Lower leg skin (tissue), 4 donors: ENCODE measurements at regions not wholly inside any gene's neighbourhood (a gene's known extent, or its start where the extent isn't known, plus 50 kb on each side); places are given as distances from the start of the nearest gene placed in this dataset.

Experiments used
- DNase-seq, 2 donors: peaks; one replicate each; pipeline ENCODE4 v3.0.0-alpha.2; 2019; ENCODE audit warnings: low spot score in 2 of 2
- H3K4me3 ChIP-seq: fragments of 200-600 bp; sonication (generic); 2 replicates; pipeline ENCODE4 v1.5.1; 2017; ENCODE audit warnings: mild to moderate bottlenecking, low read depth; ENCODE audit not compliant: poor library complexity, severe bottlenecking
- POLR2A ChIP-seq, 2 donors: fragments of 450-650 bp; IDR thresholded peaks; one replicate each; pipeline ENCODE4 v1.6.1; 2016 to 2017; ENCODE audit warnings: antibody characterized with exemption in 2 of 2, mild to moderate bottlenecking in 1 of 2, moderate library complexity in 1 of 2
- WGBS, 2 donors: methylation state at CpG; one replicate each; pipeline ENCODE4 v1.1.5; 2018; 5-methylcytosine and 5-hydroxymethylcytosine counted together
- intact Hi-C: fragments of 100-400 bp; cut with DNase I; formaldehyde crosslinking; loops from one replicate; pipeline ENCODE4 v1.15.0; 2023; ENCODE audit warnings: low total_unique reads
- TF ChIP-seq, protein P1 (sequence below), 3 donors: fragments of 450-650 bp; IDR thresholded peaks; one replicate each; pipeline ENCODE4 v1.5.1; 2016; ENCODE audit warnings: antibody characterized with exemption in 3 of 3, mild to moderate bottlenecking in 3 of 3, moderate library complexity in 2 of 3

DNA sequence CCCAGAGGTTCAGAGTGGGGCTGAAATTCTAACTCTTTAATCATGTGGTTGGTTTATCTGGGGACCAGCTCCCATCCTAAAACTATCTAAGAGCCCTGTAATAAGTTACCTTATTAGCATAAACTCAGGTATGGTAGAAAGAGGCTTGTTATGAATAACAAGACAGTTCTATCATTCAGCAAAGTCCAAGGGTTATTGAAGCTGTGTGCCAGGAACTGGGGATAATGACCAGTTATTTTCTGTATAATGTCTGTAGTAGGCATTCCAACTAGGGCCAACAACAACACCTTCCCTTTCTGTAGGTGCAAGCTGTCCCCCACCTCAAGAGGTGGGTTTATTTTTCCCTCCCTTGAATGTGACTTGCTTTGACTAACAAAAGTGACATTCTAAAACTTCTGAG, 170.1 kb downstream of the CD83 start:
- intact Hi-C loops = no loop called here
- no peak for DNase-seq

DNA sequence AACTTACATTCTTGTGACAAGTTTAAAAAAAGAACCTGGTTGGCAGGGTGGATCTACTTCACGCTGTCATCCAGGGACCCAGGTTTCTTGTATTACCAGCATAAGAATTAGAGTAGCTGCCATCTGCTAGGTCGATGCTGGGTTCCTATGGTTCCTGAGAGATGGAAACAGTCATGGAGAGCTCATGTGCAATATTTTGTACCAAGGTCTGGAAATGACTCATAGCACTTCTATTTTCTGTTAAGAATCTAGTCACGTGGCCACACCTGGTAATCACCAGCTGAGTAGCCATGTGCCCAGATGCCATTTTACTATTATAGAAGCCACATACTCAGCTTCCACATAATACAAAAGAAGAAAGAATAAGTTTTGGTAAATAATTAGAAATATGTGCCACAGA, 171.3 kb downstream of the CD83 start:
- H3K4me3 ChIP-seq = no peak overlapping the region
- no peak for DNase-seq
- WGBS, 2 donors = 88 to 93% methylated on average over 3 of the region's 3 CpGs
- TF ChIP-seq, protein P1, sequence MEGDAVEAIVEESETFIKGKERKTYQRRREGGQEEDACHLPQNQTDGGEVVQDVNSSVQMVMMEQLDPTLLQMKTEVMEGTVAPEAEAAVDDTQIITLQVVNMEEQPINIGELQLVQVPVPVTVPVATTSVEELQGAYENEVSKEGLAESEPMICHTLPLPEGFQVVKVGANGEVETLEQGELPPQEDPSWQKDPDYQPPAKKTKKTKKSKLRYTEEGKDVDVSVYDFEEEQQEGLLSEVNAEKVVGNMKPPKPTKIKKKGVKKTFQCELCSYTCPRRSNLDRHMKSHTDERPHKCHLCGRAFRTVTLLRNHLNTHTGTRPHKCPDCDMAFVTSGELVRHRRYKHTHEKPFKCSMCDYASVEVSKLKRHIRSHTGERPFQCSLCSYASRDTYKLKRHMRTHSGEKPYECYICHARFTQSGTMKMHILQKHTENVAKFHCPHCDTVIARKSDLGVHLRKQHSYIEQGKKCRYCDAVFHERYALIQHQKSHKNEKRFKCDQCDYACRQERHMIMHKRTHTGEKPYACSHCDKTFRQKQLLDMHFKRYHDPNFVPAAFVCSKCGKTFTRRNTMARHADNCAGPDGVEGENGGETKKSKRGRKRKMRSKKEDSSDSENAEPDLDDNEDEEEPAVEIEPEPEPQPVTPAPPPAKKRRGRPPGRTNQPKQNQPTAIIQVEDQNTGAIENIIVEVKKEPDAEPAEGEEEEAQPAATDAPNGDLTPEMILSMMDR (IDR thresholded peaks at IDR 0.05) = no peak
- TF ChIP-seq POLR2A (IDR thresholded peaks at IDR 0.05) = no peak
- intact Hi-C loops = no loop called here

More for the DNA sequence above, 170.1 kb downstream of the CD83 start:
- TF ChIP-seq, protein P1 (IDR thresholded peaks at IDR 0.05) = no peak
- no peak for TF ChIP-seq POLR2A (IDR thresholded peaks at IDR 0.05)
- H3K4me3 ChIP-seq = no peak overlapping the region

DNA sequence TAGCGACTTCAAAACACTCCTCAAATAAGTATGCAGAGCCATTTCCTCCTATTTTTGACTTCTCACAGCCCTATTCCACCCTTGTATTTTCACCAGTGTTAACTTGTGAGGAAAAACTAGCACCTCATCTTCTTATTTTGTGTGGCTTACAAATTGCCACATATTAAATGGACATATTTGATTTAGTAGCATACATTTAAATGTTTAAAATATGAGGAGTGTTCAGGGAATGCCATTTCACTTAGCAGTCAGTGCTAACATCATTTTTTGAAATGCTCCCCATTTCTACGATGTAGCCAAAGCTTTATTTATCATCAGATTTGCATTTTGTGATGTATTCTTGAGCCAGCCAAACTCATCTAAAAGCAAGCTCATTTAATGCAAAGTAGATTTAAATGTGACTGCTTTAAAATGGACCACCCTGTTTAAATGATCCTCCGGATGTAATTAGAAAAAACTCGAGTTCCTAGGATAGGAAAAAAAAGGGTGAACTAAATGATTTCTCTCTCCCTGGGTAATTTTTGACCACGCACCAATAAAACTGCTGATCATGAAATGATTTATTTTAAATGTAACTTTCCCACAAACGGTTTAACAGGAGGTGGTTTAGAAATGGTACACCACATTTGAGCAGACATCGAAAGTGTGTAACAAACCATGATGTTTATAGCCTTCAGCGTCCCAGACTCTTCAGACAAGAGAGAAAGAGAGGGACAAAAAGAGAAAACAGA, 172.6 kb downstream of the CD83 start:
- DNase-seq = no peak
- intact Hi-C loops = no loop called here
- WGBS, 2 donors = 70 to 73% methylated on average over 8 of the region's 8 CpGs
- H3K4me3 ChIP-seq = no peak overlapping the region
- TF ChIP-seq POLR2A (IDR thresholded peaks at IDR 0.05) = no peak
- TF ChIP-seq, protein P1 (IDR thresholded peaks at IDR 0.05) = no peak

DNA sequence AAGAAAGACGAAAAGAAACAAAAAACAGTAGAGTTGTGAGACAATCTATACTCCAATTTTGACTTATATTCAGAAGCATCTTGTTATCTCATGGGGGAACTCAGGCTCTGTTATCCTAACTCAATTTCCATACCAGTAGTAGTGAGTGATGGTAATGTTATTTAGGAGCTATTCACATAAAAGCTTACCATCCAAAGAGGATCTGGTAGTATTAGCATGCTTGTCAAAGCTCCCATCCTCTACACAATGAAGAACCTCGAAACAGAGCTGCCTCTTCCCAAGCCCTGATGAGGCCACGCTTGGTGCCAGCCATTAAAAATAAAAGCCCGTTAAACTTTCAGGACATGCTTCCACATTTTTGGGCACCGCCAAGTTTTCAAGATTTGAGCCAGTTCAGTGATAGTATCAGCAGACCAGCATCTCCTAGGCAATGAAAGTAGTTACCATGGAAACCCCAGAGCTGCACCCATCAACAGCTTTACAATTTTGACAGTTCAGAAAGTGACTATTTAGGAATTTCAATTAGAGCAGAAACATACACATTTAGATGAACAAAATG, 173.3 kb downstream of the CD83 start:
- 74 to 84% methylated on average over 5 of the region's 5 CpGs for WGBS, 2 donors
- no peak overlapping the region for H3K4me3 ChIP-seq
- intact Hi-C loops = no loop called here
- DNase-seq = no peak
- TF ChIP-seq POLR2A (IDR thresholded peaks at IDR 0.05) = no peak
- TF ChIP-seq, protein P1 (IDR thresholded peaks at IDR 0.05) = no peak

DNA sequence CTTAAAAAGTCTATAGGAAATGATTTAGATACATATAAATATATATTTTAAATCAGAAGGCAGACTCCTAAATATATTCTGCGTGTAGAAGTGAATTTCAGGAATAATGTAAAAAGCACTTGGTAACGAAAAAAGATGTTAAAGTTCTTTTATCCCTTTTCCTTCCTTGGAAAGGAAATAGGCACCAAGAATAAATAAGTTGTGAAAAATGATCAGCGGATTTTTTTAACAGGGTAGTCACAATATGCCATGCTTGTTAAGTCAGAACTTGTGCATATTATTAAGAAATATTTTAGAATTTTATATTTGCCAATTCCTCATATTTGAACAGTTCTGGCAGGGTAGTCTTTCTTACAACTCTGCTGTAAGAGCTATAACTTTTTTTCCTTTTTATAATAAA, 173.8 kb downstream of the CD83 start:
- TF ChIP-seq, protein P1 (IDR thresholded peaks at IDR 0.05) = no peak
- no peak for TF ChIP-seq POLR2A (IDR thresholded peaks at IDR 0.05)
- 91 to 94% methylated on average over 3 of the region's 3 CpGs for WGBS, 2 donors
- H3K4me3 ChIP-seq = no peak overlapping the region
- intact Hi-C loops = no loop called here
- no peak for DNase-seq

DNA sequence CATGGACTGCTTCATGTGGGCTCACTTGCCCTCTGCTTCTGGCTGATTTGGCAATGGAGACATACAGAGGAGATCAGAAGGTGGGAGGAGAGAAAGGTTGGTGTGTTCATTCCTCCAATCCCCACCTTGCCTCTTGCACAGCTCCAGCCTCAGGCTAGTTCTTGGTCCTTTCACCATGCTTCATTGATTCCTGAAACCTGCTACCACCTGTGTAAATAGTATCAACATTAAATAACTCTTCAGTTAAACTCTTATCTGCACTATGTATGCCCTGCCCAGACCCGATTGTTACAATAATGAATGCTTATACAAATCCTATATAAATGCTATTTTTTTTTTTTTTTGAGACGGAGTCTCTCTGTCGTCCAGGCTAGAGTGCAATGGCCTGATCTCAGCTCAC, 174.5 kb downstream of the CD83 start:
- no peak for TF ChIP-seq POLR2A (IDR thresholded peaks at IDR 0.05)
- TF ChIP-seq, protein P1 (IDR thresholded peaks at IDR 0.05) = no peak
- DNase-seq = no peak
- 81 to 92% methylated on average over 3 of the region's 3 CpGs for WGBS, 2 donors
- no peak overlapping the region for H3K4me3 ChIP-seq
- intact Hi-C loops = no loop called here
